GM18870 (cell line): ENCODE measurements at regions not wholly inside any gene's neighbourhood (a gene's known extent, or its start where the extent isn't known, plus 50 kb on each side); places are given as distances from the start of the nearest gene placed in this dataset.

ENCODE experiments used
- ATAC-seq: cut with Tn5 transposase; IDR thresholded peaks from one replicate; pipeline ENCODE4 v1.9.1; 2021; ENCODE audit warnings: moderate library complexity; ENCODE audit not compliant: unreplicated experiment

DNA sequence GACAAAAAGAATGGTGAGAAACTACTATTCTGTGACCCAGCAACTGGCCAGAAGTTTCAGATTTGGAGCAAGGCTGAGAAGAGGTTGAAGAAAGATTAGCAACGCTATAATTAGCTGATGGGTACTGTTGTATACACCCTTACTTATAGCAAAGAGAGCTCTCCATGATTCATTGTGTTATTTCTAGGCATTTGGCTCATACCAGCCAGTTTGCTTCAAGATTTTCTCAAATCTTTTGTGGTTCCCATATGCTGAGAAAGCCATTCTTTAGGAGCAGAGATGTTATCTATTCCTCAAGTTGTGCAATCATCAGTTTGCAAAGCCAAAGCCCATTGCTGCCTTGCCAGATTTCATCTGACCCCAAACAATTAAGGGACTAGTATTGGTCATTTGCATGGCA, 179.4 kb downstream of the ETS1 start:
- no peak for ATAC-seq

DNA sequence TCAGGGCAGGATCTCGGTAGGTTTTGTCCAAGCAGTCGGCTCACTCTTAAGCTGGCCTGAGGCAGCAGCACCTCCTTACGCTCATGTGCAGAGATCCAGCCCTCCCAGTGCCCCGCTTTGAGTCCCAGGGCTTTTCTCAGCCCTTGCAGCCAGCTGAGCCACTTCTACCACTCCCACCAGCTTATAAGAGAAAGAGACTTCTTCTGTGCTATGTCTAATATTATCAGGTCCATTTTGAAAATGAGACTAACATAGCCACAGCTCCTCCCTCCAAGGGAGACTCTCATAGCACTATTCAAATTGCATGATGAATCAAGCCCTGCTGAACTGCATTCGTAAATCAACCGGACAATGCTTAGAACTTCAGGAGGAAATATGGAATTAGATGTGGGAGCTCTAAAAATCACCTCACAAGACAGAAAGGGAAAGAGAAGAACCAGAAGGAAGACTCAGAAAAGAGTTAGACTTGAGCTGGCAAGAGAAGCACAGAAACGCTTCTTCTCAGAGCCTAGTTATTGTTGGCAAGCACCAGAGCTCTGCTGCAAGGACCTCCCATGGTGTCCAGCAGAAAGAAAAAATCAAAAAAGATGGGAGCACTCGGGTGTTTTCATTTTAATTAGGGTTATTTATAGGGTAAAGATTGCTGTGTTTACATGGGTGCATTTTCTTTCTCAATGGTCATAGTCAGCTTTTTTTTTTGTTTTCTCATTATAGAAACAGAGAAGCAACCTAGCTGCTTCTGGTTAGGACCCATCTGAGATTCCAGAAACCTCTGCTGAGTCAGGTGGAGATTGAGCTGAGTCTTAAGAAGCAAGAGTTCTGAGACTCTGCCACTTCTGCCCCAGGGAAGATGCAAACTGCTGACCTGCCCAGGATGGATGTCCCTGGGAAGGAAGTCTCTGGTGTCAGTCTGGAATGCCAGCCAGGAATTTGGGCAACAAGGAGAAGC, 181.4 kb downstream of the ETS1 start:
- ATAC-seq = no peak

DNA sequence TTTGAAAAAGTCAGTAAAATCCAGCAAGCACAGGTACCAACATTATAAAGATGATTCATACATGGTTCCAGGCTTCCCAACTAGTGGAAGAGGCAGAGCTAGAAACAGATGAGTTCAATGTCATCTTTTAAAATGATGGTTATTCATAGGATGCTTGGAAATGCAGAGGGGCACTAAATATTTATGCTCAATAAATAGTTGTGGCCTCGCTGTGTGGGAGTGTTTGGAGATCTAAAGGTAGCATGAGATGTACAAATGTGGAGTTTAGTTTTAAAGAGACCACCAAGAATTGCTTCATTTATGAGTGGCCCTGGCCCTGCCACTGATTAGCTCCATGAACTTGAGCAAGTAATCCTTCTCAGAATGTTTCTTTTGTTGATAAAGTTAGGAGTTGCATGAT, 182.2 kb downstream of the ETS1 start:
- no peak for ATAC-seq

DNA sequence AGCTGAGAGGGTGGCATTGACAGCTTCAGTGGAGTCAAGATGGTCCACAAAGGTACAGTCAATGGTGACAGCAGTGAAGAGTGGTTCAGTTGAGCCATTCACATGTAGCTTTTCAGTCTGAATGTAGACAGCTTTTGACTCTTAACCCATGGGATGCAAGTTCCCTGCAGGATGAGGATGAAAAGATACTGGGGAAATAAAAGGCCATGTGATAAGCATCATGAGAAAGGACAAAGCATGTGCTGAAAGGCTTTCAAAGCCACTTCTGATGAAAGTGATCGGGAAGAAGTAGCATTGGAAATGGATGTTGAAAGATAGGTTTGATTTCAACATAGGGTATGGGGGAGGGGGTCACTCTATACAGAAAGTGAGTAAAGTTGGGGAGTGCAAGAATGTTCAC, 182.9 kb downstream of the ETS1 start:
- ATAC-seq = no peak

DNA sequence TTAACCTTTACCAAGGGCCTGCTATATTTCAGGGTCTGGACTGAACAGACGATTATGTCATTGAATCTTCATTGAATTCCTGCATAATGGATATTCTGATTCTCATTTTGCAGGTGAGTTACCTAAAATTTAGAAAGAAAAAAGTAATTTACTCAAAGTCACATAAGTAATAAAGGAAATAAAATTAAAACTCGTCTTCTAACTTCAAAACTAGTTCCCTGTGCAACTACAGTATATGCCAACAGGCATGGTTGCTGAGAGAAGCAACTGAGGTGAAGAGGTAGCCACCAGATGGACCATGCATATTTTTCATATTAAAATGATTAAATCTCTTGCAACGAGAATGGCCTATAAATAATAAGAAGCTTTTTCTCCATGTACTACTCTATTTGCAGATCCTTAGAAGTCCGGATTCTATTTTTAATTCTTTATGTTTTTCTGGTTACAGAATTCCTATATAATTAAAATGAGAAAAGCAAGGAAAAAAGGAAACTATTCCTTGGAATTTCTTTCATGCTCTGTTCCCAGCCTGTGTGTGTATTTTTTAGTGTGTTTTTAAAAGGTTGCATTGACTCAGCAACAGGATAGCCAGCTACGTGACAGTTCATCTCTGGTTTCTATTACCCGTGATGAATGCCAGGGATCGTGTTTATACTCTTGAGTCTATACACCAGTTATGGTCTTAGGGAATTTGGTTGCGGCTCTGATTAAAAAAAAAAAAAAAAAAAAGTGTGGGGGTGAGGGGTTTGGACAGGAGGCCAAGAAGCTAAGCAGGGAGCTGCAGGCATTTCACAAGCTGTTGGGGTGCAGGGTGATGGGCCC, 186.8 kb downstream of the ETS1 start:
- no peak for ATAC-seq

DNA sequence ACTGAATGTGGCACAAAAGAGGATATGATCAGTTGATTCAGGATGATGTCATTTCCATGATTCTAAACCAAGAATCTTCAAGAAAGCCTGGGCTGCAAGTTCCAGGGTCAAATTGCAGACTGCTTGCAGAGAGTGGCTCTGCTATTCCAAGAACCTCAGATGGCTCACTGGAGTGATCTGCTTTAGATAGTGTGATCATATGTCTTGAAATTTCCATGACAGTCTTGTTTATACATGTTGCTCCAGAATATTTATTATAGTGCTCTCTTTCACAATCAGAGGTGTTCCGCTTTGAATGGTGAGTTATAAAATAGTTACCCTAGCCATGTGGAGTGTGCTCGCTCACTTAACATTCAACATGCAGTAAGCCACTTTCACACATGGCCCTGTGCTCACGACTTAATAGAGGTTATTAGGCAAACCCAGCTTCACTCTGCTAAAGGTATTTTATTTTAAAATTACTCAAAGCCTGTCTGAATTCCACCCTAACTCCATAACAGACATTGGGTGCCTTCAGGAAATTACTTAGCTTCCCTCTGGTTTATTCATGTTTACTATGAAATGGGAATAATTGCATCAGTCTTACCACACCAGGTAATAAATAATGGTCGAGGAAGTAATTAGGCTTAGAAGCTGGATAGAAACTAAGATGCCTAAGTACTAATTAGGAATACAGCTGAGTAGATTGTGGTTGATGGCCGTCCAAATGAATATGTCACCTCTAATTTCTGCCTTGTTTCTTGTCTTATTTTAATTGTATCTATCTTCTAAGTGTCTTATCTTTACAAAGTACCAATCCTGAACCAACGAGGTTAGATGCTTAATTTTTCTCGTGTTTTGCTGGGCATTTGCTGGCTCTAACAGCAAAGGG, 187.9 kb downstream of the ETS1 start:
- peak; percentile 80 for ATAC-seq

DNA sequence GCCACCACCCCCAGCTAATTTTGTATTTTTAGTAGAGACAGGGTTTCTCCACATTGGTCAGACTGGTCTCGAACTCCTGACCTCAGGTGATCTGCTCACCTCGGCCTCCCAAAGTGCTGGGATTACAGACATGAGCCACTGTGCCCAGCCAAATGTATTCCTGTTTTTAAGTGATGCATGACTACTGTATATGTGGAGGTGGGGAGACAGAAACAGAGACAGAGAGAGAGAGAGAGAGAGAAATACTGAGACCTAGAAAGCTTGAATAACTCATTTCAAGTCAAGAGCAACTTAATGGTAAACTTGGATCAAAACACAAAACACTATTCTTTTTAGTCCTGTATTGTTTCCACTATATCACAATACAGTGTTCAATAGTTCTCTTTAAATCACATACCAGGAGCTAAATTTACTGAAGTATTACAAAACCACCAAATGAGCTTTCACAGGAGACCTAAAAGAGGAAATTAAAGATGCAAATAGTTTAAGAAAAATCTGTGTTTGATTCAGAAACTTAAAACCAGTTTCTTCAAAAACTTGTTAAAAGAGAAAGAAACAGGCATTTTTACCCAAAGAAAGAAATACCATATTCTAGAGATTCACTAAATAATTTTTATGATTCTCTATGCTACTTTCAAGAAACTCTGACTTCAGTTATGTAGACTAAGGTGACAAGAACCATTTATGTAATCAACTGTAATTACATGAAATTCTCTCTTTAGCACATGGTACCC, 188.7 kb downstream of the ETS1 start:
- peak; percentile 27 for ATAC-seq

DNA sequence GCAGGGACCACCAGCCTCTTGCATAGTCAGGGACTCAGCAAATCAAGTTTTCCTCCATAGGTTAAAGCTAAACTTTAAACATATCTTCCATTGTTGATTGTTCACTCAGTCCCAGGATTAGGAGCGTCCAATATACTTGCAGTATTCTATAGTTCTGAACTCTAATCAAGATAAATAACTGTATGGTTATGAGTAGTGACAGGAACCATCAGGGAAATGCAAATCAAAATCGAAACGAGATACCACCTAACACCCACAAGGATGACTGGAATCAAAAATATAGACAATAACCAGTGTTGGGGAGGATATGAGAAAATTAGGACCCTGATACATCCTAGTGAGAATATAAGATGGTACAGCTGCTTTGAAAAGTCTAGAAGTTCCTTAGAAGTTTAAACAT, 190.0 kb downstream of the ETS1 start:
- ATAC-seq = no peak

DNA sequence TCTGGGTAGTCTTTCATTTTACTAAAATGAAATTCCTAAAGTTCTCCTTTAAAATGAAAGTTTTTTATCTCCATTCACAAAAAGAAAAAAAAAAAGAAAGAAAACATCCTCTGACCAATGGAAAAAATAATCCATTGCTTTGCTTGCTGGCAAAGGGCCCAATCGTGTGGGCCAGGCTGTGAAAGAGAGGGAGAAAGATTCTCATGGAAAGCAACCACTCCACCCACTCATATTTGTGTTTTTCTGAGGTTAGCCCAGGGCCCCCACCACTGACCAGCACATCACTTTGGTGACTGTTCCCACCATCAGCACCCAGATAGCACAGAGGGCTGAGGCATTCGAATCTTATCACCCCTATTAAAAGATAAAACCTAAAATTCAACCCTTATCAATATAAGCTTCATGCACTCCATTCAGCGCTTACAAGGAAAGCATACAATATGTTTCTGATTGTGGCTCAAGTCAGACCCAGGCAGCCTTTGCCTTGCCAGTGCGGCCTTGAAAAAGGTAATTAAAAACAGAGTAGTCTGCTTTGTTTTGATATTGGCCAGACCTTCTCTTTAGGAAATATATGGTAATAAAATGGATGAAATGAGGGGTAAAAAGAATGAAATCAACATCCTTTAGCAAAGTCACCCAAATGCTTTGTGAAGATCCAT, 192.8 kb downstream of the ETS1 start:
- ATAC-seq = no peak

DNA sequence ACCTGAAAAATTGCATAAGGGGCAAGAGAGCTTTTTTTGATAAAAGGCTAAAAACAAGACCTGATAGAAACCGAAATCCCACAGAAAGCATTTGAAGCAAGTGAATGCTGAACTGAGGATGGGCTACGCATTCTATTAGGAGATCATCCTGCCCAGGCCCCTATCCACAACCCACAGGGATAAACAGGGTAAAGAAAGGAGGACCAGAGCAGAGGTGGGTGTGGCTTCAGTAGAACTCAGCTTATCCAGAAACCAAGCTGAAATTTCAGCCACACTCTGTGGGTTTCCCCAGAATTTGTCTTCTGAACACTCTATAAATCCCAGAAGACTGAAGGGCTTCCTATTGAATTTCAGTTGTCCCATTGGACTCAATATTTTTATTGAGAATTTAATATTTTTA, 195.1 kb downstream of the ETS1 start:
- no peak for ATAC-seq

DNA sequence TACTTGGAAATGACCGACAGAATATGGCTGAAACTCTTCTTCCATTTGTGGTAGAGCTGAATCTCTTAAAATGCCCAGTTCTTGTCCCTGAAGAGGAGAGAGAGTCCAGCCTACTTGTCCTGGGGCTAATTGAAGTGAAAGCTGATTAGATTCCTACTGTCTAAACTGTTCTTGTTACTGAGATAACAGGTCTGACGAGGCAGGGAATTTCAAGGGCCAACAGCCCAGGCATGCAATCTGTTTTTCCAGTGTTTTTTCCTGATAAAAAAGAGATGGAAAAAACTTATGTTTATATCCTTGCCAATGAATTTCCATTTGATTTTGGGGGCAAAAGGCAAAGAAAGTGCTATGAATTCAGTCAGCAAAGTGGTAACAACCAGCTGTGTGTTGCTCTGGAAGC, 195.5 kb downstream of the ETS1 start:
- no peak for ATAC-seq

DNA sequence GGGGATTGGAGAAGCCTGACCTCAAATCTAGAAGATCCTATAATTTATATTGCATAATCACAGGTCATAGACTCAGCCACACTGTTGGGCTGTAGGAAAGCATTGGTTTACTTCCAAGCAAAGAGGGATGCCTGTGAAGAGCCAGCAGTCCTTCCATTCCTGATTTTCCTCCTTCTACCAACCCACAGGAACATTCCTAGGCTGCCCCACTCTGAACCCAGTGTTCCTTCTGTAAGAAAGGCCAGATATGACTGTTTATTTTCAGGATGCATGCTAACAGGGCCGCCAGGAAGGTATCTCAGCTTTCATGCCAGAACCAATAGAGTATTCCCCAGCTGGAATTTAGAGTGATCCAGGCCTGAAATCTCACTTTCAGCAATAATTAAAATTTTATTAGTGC, 197.1 kb downstream of the ETS1 start:
- no peak for ATAC-seq

DNA sequence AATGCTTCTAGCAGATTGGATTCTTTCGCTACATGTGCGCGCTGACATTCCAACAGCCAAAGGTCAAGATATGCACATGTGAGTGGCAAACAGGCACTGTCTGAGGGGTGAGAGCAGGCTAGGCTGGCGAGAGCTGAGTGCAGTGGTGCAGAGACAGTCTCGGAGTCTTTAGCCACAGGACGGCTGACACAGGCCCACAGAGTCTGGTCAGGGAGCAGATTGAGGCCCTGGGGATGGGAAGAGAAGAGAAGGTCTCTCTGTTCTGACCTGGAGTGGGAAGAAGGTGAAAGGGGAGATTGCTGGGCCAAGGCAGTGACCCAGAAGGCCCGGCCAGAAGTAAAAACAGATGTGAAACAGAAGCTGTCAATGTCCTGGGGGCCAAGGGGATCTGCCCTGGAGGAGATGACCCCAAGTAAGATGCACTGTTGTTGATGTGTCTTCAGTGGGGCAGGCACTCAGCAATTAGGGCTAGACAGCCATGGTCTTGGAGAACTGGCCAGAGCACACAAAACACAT, 197.8 kb downstream of the ETS1 start:
- no peak for ATAC-seq

DNA sequence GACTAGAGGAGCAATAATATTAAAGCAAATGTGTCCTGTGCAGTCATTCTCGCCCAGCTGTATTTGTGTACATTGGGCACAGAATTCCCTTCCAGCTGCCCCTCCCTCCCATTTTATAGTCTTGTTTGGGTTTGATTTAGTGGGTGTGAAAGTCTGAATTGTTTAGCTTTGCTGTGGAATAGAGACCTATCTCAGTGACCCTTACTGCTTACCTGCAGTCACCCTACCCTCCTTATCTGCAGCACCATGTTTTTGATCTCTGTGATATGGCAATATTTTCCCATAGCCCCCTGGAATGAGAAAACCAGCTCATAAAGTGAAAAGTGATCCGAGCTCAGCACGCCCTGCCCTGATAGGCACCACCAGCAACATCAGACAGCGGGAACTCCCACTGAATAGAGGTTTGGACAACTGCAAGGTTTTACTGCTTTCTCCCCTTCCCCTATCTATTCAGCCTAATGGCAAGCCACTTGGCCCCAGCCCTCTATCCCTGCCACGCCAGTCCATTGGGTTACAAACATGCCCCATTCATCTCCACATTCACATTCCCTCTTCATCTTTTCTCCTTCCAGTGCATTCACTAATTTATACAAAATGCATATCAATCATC, 199.0 kb downstream of the ETS1 start:
- ATAC-seq = no peak

DNA sequence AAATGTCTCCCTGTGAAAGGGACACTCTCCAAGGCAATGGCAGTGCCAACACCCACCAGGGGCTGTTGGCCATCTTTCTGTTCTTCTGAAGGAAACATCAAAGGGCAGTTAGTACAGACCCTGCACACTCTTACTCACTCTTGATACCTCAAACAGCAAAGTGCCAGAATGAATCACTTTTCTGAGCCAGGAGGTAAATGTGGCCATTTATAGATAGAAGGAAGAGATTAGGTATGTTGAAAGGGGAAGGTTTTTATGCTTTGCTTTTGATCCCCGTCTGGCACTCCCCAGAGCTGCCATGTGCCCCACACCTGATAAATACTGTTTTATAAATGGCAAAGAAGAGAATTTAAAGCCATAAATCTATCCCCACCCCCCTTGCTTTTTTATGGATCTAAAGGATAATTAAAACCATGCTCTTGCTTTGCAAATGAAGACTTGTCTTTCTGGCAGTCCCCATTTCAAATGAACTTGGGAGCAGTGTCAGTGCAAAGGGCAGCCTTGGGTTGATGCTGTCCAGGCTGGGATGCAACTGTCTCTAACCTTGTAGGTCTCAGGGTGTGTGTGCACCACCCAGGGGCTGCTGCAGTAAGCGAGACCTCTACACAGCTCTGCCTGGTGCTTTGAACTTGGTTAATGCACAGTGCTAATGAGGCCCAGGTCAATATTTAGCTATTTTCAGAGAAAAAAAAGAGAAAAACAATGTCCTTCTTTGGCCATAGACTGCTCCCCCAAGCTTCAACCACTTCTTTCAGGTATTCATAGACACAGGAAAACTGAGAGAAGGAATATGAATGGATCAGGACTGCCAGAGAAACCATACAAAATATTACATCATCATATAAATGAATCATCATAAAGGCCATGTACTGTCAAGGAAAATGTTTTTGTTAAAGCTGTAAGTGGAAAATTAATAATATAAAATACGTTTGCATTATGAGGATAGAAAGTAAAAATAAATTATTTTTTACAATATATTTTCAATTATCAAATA, 207.5 kb downstream of the ETS1 start:
- ATAC-seq = no peak

DNA sequence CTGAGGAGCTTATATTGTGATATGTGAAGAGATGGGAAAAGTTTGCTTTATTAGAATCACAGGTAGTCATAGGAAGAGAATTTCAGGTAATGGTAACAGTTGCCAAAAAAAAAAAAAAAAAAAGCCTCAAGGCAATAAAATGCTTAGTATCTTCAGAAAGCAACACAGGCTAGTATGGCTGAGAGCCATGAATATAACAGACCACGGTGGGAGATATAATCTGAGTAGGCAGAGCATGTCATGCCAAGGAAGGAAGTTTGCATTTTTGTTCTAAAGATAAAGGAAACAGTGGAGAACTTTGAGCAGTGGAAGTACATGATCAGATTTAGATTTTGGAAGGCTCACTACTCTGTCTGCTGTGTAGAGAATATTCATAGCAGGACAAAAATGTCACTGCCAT, 211.4 kb downstream of the ETS1 start:
- ATAC-seq = no peak

DNA sequence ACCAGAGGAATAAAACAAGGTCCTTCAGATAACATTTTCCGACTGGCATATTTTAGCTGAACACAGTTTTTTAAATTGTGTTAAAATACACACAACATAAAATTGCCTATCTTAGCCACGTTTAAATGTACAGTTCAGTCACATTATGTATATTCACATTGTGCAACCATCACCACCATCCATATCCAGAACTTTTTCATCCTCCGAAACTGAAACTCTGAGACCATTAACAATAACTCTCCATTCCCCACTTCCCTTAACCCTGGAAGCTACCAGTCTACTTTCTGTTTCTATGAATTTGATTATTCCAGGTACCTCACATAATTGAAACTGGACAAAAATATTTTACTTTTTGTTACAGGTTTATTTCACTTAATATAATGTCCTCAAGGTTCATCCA, 213.3 kb downstream of the ETS1 start:
- no peak for ATAC-seq

DNA sequence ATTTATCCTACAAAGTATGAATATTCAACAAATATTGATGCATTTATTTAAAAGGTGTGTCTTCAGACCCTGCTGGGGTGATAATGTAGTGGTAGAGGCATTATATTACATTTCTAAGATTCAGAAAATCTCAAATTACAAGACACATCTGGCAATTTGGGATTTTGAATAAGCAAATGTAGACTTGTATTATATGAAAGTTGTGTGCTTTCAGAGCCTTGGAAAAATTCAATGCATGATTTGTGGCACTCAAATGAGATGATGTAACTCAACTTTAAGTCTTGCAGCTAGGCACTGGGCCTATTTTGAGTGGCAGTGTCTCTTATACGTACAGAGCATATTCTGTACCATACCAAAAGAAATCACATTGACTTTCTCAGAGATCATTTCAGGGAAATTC, 214.4 kb downstream of the ETS1 start:
- ATAC-seq = no peak
